Astrocyte (in vitro differentiated cells and primary cell): ENCODE measurements at regions not wholly inside any gene's neighbourhood (a gene's known extent, or its start where the extent isn't known, plus 50 kb on each side); places are given as distances from the start of the nearest gene placed in this dataset.

Experiments used
- EZH2 ChIP-seq: IDR thresholded peaks from 2 replicates; pipeline ENCODE4 v1.6.1; 2012; ENCODE audit warnings: mild to moderate bottlenecking, low read length, inconsistent platforms; ENCODE audit not compliant: insufficient read depth
- TF ChIP-seq, protein P1 (sequence below): IDR thresholded peaks from 2 replicates; pipeline ENCODE4 v1.5.1; 2011; ENCODE audit warnings: low read depth, mild to moderate bottlenecking, inconsistent platforms, low read length, moderate library complexity; ENCODE audit not compliant: insufficient read depth

DNA sequence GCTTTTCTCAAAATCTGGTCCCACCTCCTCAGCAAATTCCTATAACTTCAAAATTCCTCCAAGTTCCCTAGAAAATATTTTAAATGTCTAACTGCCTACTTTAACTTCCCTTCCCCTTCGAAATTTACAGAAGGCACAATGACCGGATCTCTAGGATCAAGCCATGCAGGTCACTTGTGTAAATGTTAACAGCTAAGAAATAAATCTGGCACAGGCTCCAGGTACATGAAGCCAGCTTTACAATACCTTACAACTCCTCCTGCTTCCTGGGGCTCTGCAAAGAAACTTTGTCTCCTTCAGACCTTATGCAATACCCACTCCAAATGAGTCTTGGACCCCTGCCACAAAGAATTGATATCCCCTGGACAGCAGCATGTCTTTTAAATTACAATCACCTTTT is 1164.2 kb downstream of the BRINP3 start:
- TF ChIP-seq EZH2: no peak
- TF ChIP-seq, protein P1, sequence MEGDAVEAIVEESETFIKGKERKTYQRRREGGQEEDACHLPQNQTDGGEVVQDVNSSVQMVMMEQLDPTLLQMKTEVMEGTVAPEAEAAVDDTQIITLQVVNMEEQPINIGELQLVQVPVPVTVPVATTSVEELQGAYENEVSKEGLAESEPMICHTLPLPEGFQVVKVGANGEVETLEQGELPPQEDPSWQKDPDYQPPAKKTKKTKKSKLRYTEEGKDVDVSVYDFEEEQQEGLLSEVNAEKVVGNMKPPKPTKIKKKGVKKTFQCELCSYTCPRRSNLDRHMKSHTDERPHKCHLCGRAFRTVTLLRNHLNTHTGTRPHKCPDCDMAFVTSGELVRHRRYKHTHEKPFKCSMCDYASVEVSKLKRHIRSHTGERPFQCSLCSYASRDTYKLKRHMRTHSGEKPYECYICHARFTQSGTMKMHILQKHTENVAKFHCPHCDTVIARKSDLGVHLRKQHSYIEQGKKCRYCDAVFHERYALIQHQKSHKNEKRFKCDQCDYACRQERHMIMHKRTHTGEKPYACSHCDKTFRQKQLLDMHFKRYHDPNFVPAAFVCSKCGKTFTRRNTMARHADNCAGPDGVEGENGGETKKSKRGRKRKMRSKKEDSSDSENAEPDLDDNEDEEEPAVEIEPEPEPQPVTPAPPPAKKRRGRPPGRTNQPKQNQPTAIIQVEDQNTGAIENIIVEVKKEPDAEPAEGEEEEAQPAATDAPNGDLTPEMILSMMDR: no peak
